ENCODE measurements at regions not wholly inside any gene's neighbourhood (a gene's known extent, or its start where the extent isn't known, plus 50 kb on each side); places are given as distances from the start of the nearest gene placed in this dataset.

- no peak for DNase-seq (ENCODE audit: low spot score in 2 of 2)
- H3K4me3 ChIP-seq, result no peak overlapping the region
- no peaks in the 10 kb centered on the region for H3K9me3 ChIP-seq
- H3K27ac ChIP-seq, result no peak overlapping the region
- H3K4me1 ChIP-seq, result no peaks in the 10 kb centered on the region
- H3K36me3 ChIP-seq, result no peaks in the 10 kb centered on the region
- intact Hi-C loops (cut with DNase I), result no loop called here
- no peaks in the 10 kb centered on the region for H3K27me3 ChIP-seq
- TF ChIP-seq CTCF (IDR thresholded peaks at IDR 0.05), result no peak
Observed at GRCh38 chr3:87486115-87486514, 209.7 kb upstream of the POU1F1 start.

DNA sequence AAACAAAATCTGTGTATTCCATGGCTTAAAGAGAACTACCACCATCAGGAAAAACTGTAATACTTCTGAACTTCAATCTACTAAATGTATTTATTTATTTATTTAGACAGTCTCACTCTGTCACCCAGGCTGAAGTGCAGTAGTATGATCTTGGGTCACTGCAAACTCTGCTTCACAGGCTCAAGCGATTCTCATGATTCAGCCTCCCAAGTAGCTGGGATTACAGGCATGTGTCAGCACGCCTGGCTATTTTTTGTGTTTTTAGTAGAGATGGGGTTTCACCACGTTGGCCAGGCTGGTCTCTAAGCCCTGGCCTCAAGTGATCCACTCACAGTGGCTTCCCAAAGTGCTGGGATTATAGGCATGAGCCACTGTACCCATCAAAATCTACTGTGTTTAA, 202.3 kb upstream of the POU1F1 start:
- no peaks in the 10 kb centered on the region for H3K36me3 ChIP-seq
- H3K4me1 ChIP-seq, result no peaks in the 10 kb centered on the region
- no peak overlapping the region for H3K4me3 ChIP-seq
- no peak for DNase-seq (ENCODE audit: low spot score in 2 of 2)
- intact Hi-C loops (cut with DNase I), result no loop called here
- no peaks in the 10 kb centered on the region for H3K9me3 ChIP-seq
- no peak for TF ChIP-seq CTCF (IDR thresholded peaks at IDR 0.05)
- H3K27me3 ChIP-seq, result no peaks in the 10 kb centered on the region
- H3K27ac ChIP-seq, result no peak overlapping the region

- no peak for DNase-seq (ENCODE audit: low spot score in 2 of 2)
- Histone ChIP-seq H3K4me3 (no peak overlapping the region), H3K4me1 (no peaks in the 10 kb centered on the region), H3K36me3 (no peaks in the 10 kb centered on the region), H3K9me3 (no peaks in the 10 kb centered on the region), H3K27ac (no peak overlapping the region), H3K27me3 (no peaks in the 10 kb centered on the region)
- intact Hi-C loops (cut with DNase I), result no loop called here
- no peak for TF ChIP-seq CTCF (IDR thresholded peaks at IDR 0.05)
Observed at GRCh38 chr3:87473944-87474343, 197.6 kb upstream of the POU1F1 start.

- no peaks in the 10 kb centered on the region for H3K27me3 ChIP-seq
- DNase-seq (ENCODE audit: low spot score in 2 of 2), result no peak
- H3K4me3 ChIP-seq, result no peak overlapping the region
- H3K27ac ChIP-seq, result no peak overlapping the region
- intact Hi-C loops (cut with DNase I), result no loop called here
- H3K9me3 ChIP-seq, result peaks cover 0 to 4% of the 10 kb centered on the region in 2 donors
- no peaks in the 10 kb centered on the region for H3K4me1 ChIP-seq
- TF ChIP-seq CTCF (IDR thresholded peaks at IDR 0.05), result no peak
- H3K36me3 ChIP-seq, result no peaks in the 10 kb centered on the region
Observed at GRCh38 chr3:87468938-87469337, 192.6 kb upstream of the POU1F1 start.

DNA sequence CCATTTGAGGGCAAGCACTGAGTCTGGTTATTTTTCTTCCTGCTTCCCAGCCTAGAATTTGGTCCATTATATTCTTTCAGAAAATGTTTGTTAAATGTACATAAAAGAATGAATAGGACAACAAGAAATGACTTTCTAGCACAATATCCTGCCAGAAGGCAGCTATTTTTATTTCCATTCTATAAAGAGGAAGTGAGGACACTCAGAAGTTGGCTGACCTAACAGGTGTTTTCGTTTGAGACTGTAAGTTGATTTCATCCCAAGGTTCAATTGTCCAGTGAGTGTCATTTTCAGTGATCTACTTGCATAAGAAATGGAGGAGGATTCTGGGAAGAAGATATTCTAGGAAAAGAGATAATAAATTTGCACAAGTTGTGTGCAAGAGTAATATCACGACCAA, 191.9 kb upstream of the POU1F1 start:
- TF ChIP-seq CTCF (IDR thresholded peaks at IDR 0.05), result no peak
- H3K4me3 ChIP-seq, result no peak overlapping the region
- no peak for DNase-seq (ENCODE audit: low spot score in 2 of 2)
- no peaks in the 10 kb centered on the region for H3K4me1 ChIP-seq
- intact Hi-C loops (cut with DNase I), result no loop called here
- H3K9me3 ChIP-seq, result peaks cover 0 to 4% of the 10 kb centered on the region in 2 donors
- no peaks in the 10 kb centered on the region for H3K36me3 ChIP-seq
- H3K27ac ChIP-seq, result no peak overlapping the region
- H3K27me3 ChIP-seq, result no peaks in the 10 kb centered on the region

- H3K4me3 ChIP-seq, result no peak overlapping the region
- no peak for DNase-seq (ENCODE audit: low spot score in 2 of 2)
- H3K4me1 ChIP-seq, result no peaks in the 10 kb centered on the region
- intact Hi-C loops (cut with DNase I), result no loop called here
- peaks cover 0 to 4% of the 10 kb centered on the region in 2 donors for H3K9me3 ChIP-seq
- H3K36me3 ChIP-seq, result no peaks in the 10 kb centered on the region
- no peak for TF ChIP-seq CTCF (IDR thresholded peaks at IDR 0.05)
- H3K27ac ChIP-seq, result no peak overlapping the region
- H3K27me3 ChIP-seq, result no peaks in the 10 kb centered on the region
Observed at GRCh38 chr3:87462228-87462627, 185.8 kb upstream of the POU1F1 start.
